Sigmoid colon (tissue), 4 donors: ENCODE measurements at regions not wholly inside any gene's neighbourhood (a gene's known extent, or its start where the extent isn't known, plus 50 kb on each side); places are given as distances from the start of the nearest gene placed in this dataset.

Experiments
- EP300 ChIP-seq, 4 donors: sonication (generic); formaldehyde crosslinking; IDR thresholded peaks; one replicate each; pipeline ENCODE4 v1.6.1; 2017; ENCODE audit warnings: antibody characterized with exemption in 4 of 4
- POLR2A ChIP-seq, 2 donors: fragments of 450-650 bp; IDR thresholded peaks; one replicate each; pipeline ENCODE4 v1.6.1; 2016; ENCODE audit warnings: antibody characterized with exemption in 2 of 2, mild to moderate bottlenecking in 2 of 2, moderate library complexity in 2 of 2
- POLR2AphosphoS5 ChIP-seq, 4 donors: sonication (generic); formaldehyde crosslinking; IDR thresholded peaks; one replicate each; pipeline ENCODE4 v1.6.1; 2017; ENCODE audit warnings: antibody characterized with exemption in 4 of 4
- TF ChIP-seq, protein P1 (sequence below), 4 experiments: fragments of 450-650 bp in 3 of 4; fragments of 200-600 bp in 1 of 4; IDR thresholded peaks; one replicate each; pipeline ENCODE4 v1.5.1; 2016 to 2019; ENCODE audit warnings: antibody characterized with exemption in 4 of 4, mild to moderate bottlenecking in 3 of 4, moderate library complexity in 2 of 4

DNA sequence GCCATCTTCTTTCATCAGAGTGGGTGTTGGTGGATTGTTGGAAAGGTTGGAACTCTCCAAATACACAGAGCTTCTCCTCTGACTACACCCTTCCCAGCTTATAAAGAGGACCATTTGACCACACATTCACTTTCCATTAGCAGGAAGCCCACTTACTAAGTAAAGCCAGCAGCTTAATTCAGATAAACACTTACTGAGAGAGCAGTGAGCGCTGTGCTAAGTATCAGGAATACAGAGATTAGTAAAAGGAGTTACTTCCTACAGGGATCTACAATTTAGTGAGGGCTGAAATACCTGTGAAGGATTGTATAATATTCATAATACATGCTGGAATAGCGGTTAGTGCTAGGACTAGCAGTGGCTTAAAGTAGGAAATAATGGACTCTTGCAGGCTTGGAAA lies 343.0 kb downstream of the NYAP2 start:
- TF ChIP-seq EP300 (IDR thresholded peaks at IDR 0.05) = no peak
- TF ChIP-seq POLR2A (IDR thresholded peaks at IDR 0.05) = no peak
- TF ChIP-seq POLR2AphosphoS5 (IDR thresholded peaks at IDR 0.05) = no peak
- TF ChIP-seq, protein P1, sequence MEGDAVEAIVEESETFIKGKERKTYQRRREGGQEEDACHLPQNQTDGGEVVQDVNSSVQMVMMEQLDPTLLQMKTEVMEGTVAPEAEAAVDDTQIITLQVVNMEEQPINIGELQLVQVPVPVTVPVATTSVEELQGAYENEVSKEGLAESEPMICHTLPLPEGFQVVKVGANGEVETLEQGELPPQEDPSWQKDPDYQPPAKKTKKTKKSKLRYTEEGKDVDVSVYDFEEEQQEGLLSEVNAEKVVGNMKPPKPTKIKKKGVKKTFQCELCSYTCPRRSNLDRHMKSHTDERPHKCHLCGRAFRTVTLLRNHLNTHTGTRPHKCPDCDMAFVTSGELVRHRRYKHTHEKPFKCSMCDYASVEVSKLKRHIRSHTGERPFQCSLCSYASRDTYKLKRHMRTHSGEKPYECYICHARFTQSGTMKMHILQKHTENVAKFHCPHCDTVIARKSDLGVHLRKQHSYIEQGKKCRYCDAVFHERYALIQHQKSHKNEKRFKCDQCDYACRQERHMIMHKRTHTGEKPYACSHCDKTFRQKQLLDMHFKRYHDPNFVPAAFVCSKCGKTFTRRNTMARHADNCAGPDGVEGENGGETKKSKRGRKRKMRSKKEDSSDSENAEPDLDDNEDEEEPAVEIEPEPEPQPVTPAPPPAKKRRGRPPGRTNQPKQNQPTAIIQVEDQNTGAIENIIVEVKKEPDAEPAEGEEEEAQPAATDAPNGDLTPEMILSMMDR (IDR thresholded peaks at IDR 0.05) = no peak
